ENCODE measurements at regions not wholly inside any gene's neighbourhood (a gene's known extent, or its start where the extent isn't known, plus 50 kb on each side); places are given as distances from the start of the nearest gene placed in this dataset.

- no peak for DNase-seq
Measured at GRCh38 chr3:144390786-144391185, 419.2 kb downstream of the DIPK2A start.

DNA sequence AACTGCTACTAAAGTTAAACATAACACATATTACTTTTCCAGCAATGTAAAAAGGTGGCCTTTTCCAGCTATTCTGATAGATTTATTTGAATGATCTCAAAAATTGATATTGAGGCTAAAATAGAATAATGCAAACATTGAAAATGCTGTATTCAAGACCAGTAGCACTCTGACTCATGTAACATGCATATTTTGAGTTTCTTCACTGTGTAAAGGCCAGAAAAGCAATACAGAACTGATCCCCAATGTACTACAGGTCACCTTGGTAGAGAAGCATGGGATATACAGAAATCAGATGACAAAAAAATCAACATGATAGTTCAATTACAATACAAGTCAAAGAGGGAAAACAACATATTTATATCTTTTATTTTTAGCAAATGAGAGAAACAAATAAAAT, 419.6 kb downstream of the DIPK2A start:
- DNase-seq: no peak

DNA sequence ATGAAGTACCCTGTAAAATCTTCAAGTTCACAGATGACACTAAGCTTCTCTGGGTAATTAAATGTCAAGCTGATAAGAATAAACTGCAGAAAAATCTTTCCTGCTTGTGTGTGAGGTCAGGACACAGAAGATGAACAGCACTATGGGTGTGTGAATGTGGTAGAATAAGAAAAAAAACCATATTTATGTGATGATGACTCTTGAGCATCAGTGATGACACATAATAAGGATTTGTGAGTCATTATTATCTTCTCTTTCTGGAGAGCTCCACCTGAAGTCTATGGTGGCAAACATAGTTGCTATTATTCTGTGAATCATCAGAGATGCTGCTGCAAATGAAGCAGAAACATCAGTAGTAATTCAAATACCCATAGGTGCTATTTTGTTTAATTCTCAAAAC, 422.4 kb downstream of the DIPK2A start:
- no peak for DNase-seq

DNA sequence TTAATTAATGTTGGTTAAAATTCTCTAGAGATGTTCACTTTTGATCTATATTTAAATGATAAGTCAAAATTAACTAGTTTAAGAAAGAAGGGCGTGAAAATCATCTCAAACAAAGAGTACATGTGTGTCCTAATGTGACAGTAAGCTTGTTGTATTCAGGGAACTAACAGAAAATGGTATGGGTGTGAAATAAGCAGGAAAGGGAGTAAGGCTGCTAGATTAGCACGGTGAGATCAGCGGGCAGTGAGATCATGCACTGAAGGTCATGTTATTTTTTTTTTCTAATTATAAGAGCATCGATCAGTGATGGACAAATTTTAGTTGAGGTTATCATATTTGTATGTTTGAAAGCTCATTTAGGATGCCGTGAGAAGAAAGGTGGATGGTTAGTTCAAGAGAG, 430.8 kb downstream of the DIPK2A start:
- DNase-seq: no peak

DNA sequence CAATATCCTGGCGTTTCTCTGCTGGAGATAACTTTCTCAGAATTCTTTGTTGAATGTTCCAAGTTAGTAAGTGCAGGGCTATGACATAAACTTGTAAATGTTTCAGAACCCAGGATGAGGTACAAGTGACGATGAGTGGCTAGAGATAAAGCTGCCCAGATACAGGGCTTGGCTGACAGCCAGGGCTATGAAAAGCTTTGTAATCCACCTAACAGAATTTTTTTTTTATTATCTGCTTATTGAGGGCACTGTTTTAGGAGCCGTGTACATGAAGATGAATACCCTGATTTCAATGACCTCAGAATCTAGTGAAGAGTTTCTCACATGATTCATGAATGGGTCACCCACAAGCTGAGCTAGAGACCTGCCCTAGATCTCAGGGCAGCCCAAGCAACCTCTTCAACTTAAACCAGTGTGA, 431.4 kb downstream of the DIPK2A start:
- no peak for DNase-seq

DNA sequence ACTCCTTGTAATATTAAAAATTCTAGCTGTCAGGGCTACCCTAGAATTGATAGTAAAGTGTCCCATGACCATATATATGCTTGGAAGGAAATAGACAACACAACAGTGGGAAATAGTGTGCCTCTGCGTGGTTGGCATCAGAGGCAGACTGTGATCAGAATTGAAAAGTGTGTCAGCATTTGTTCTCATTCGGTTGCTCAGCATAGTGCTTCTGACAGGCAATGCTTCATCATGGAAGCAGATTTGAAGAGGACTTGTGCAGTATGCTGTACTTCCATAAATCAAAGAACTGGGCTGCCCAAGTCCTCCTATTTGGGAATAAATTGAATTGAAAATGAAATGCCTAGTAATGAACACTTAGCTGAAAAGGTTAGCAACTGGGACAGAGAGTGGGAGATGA, 435.7 kb downstream of the DIPK2A start:
- DNase-seq: no peak

GRCh38 chr3:144409319-144409718, 437.7 kb downstream of the DIPK2A start:
- peak; percentile 8 for DNase-seq

DNA sequence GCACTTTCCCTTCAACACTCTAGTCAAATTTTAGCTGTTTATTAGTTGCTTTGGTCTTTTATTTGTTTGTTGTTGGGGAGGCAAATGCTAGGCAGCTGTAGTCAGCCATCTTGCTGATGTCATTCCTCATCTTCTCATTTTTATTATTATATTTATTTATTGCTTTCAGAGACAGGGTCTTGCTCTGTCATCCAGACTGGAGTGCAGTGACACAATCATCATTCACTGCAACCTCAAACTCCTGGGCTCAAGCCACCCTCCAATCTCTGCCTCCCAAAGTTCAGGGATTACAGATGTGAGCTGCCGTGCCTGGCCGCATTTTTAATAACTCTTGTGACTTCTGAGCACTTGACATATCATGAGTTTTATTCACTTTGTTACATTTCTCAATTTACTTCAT, 441.4 kb downstream of the DIPK2A start:
- no peak for DNase-seq

GRCh38 chr3:144415492-144415891, 443.9 kb downstream of the DIPK2A start:
- DNase-seq: no peak

DNA sequence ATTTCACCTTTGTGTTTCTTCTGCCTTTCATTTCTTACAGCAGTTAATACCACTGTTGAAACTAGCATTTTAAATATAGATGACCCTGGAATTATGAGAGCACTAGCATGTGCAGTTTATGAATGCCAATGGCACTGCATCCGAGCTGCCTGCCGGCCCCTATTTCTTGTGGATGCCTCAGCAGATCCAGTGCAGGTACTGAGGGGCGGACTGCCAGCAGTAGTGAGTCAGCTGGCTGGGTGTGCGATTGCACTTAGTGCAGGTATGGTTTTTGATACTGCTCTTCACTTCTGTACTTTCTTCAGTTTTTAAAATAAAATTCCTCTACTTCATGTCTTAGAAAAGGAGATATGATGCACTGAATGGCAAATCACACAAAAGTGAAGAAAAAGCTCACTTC, 453.0 kb downstream of the DIPK2A start:
- DNase-seq: no peak

DNA sequence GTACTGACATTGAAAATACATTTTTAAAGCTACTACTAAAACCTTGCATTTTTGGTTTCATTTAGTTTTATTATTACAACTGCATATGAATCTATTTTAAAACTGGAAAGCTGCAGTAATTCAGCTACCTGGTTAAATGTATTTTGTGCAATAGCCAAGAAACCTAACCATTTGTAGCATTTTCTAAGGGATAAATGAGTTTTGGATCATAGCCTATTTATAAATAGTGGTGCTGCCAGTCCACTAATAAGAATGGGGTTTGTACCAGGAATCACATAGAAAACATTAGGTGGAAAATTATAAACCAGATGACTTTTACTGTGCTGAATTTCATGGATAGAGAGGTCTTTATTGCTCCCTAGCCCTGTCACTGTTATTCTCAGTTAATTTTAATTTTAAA, 454.7 kb downstream of the DIPK2A start:
- DNase-seq: no peak

DNA sequence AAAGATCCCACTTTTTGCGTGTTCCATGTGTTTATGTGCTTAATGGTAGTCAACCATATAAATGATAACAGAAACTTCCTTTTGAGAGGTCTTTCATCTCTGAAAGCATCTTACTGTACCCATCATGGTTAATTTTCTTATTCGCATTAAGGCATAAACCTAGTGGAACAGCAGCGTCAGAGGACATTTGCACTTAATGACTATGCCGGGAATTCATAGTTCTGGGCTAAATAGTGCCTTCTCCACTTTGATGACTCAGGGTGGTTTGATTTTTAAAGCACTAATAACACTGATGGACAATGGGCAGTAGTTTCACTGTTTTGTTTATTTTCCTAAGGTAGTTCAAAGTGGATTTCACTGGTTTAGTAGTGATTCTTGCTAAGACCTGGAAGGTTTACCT, 455.3 kb downstream of the DIPK2A start:
- DNase-seq: no peak

GRCh38 chr3:144429719-144430121, 458.1 kb downstream of the DIPK2A start:
- DNase-seq: no peak

GRCh38 chr3:144431134-144431533, 459.5 kb downstream of the DIPK2A start:
- no peak for DNase-seq

DNA sequence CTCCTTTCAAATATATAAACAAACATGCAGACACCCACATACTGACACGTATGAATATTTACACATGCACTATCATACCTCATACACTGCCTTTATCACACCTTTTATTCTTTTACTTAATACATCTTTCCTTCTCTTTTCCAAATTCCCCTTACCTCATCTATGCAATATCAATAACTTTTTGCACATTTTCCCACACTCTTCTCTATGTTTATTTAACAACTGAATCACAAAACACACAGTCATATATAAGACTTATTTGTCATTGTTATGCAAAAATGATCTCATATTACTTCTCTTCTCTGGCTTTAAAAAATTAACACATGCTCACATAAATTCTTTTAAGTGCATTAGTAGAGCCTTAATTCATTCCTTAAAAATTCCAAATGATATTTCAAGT, 461.4 kb downstream of the DIPK2A start:
- DNase-seq: no peak

GRCh38 chr3:144437989-144438388, 466.4 kb downstream of the DIPK2A start:
- DNase-seq: no peak

- DNase-seq: no peak
Measured at GRCh38 chr3:144444061-144444460, 472.4 kb downstream of the DIPK2A start.

- DNase-seq: no peak
Measured at GRCh38 chr3:144444546-144444945, 472.9 kb downstream of the DIPK2A start.

GRCh38 chr3:144455841-144456440, 484.3 kb downstream of the DIPK2A start:
- DNase-seq: no peak

- no peak for DNase-seq
Measured at GRCh38 chr3:144457758-144458157, 486.1 kb downstream of the DIPK2A start.

- DNase-seq: no peak
Measured at GRCh38 chr3:144458283-144458682, 486.7 kb downstream of the DIPK2A start.

DNA sequence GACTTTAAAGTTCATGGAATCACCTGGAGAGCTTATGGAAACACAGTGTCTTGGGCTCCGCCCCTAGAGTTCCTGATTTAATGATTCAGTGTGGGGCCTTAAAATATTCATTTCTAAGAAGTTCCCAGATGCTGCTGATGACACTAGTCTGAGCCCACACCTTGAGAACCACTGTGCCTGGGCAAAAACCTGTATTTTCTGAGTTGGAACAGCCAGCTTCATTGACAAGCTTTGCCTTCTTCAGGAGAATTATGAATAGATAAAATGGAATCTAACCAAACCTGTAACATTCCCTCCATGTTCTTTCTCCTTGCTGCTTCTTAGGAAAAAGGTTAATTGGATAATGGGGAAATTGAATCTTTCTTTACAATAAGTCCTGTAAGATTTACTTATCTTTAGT, 490.7 kb downstream of the DIPK2A start:
- no peak for DNase-seq

- DNase-seq: no peak
Measured at GRCh38 chr3:144463911-144464310, 492.3 kb downstream of the DIPK2A start.

DNA sequence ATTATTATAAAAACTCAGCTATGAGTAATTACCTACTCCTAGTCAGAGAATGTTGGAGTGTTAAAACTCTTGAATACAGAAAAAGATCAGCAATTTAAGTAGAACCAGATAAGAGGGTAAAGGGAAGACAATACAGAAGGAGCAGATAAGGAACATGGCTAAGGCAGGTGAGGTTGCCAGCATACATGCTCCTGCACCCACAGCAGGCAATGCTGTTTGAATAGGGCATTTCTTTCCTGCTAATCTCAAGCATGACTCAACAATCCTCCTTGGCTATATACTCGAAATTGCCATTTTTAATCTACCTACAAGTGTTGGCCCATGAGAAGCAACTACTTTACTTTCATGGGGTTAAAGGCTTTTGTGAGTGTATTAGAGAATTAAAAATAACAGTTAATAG, 494.5 kb downstream of the DIPK2A start:
- DNase-seq: no peak

DNA sequence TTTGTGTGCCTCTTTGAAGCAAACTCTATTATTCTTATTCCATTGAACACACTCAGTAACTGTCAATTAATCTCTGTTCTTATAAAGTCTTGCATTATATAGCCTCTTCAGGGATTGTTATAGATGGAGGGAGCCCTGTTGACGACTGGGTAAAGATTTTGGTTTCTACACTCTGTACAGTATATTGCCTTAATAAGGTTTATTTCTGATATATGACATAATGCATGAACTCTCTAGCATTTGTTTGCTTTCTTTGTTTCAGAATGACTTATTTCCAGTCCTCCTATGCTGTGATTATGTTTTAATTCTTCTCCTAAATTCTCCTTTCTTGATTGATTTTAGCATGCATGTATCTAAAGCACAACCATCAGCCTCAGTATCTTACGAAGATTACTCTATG, 494.9 kb downstream of the DIPK2A start:
- no peak for DNase-seq

DNA sequence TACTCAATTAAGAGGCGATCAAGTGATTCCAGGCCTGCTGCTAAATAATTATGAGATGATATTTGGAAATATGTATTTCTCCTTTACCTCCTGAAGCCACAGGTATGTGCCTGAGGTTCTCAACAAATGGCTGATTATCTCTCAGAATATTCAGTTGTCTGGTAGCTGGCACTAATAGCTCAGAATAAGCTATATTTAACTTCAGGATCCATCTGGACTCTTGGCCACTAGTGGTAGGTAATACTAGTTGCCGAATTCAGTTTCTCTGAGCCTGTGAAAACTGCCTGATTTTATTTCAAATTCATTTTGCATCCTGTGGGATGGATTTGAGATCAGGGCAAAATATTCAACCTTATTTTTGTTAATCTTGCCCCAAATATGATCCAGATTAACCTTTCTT, 499.0 kb downstream of the DIPK2A start:
- DNase-seq: no peak

Data from SHP77 treated with DMSO at 0.1 percent for 48 hours (cell line).